ENCODE measurements at regions not wholly inside any gene's neighbourhood (a gene's known extent, or its start where the extent isn't known, plus 50 kb on each side); places are given as distances from the start of the nearest gene placed in this dataset.

- no peak overlapping the region for H3K27ac ChIP-seq (ENCODE audit: low read length)
- CTCF ChIA-PET, result no interaction called here
- no peaks in the 10 kb centered on the region for H3K9me2 ChIP-seq (replicated peaks; ENCODE audit: low read length)
- no TSS peak for BruUV-seq (replicated peaks)
- POLR2A ChIA-PET (ENCODE audit: unreplicated experiment), result no interaction called here
- H4K20me1 ChIP-seq (ENCODE audit: low read length), result no peaks in the 10 kb centered on the region
- no peaks in the 10 kb centered on the region for H3K79me2 ChIP-seq (ENCODE audit: low read length)
- intact Hi-C loops (cut with micrococcal nuclease), result no loop called here
- no peak overlapping the region for H3K4me2 ChIP-seq (ENCODE audit: low read length)
- H3K4me1 ChIP-seq (ENCODE audit: insufficient read depth, low read length), result no peaks in the 10 kb centered on the region
- TF ChIP-seq EZH2phosphoT487 (IDR thresholded peaks at IDR 0.05; ENCODE audit: borderline replicate concordance, low read length), result no peak
- TF ChIP-seq EZH2 (IDR thresholded peaks at IDR 0.05; ENCODE audit: low read length, unreplicated experiment), result no peak
- TF ChIP-seq CTCF (conservative IDR thresholded peaks at IDR 0.05; ENCODE audit: low read depth, low read length), result no peak
- no peaks in the 10 kb centered on the region for H3K27me3 ChIP-seq (ENCODE audit: low read length)
- no peaks in the 10 kb centered on the region for H3K9me3 ChIP-seq (ENCODE audit: low read length)
- ATAC-seq, result no peak
- no peak for DNase-seq
- H3F3A ChIP-seq (ENCODE audit: low read length, unreplicated experiment), result no peaks in the 10 kb centered on the region
- H3K9ac ChIP-seq (ENCODE audit: low read length), result no peak overlapping the region
- no peak overlapping the region for H3K4me3 ChIP-seq (ENCODE audit: low read length)
- no peaks in the 10 kb centered on the region for H3K36me3 ChIP-seq (ENCODE audit: low read depth, low read length)
- H2AFZ ChIP-seq (ENCODE audit: low read length), result no peak overlapping the region
Measured at GRCh38 chr4:189032606-189033338, 893.5 kb downstream of the TRIML1 start.

- Histone ChIP-seq H3K9ac (ENCODE audit: low read length) (no peak overlapping the region), H3K27ac (ENCODE audit: low read length) (no peak overlapping the region), H3K9me2 (replicated peaks; ENCODE audit: low read length) (no peaks in the 10 kb centered on the region), H3K79me2 (ENCODE audit: low read length) (no peaks in the 10 kb centered on the region), H3K27me3 (ENCODE audit: low read length) (no peaks in the 10 kb centered on the region), H3K36me3 (ENCODE audit: low read depth, low read length) (no peaks in the 10 kb centered on the region), H3K4me1 (ENCODE audit: insufficient read depth, low read length) (no peaks in the 10 kb centered on the region), H3K4me2 (ENCODE audit: low read length) (no peak overlapping the region), H2AFZ (ENCODE audit: low read length) (no peak overlapping the region), H4K20me1 (ENCODE audit: low read length) (no peaks in the 10 kb centered on the region), H3K4me3 (ENCODE audit: low read length) (no peak overlapping the region), H3K9me3 (ENCODE audit: low read length) (no peaks in the 10 kb centered on the region), H3F3A (ENCODE audit: low read length, unreplicated experiment) (no peaks in the 10 kb centered on the region)
- intact Hi-C loops (cut with micrococcal nuclease), result no loop called here
- TF ChIP-seq CTCF (conservative IDR thresholded peaks at IDR 0.05; ENCODE audit: low read depth, low read length), result no peak
- no peak for TF ChIP-seq EZH2 (IDR thresholded peaks at IDR 0.05; ENCODE audit: low read length, unreplicated experiment)
- TF ChIP-seq EZH2phosphoT487 (IDR thresholded peaks at IDR 0.05; ENCODE audit: borderline replicate concordance, low read length), result no peak
- ChIA-PET POLR2A (ENCODE audit: unreplicated experiment) (no interaction called here), CTCF (no interaction called here)
- BruUV-seq (replicated peaks), result no TSS peak
- no peak for DNase-seq
- ATAC-seq, result no peak
Measured at GRCh38 chr4:189033801-189034347, 894.6 kb downstream of the TRIML1 start.

DNA sequence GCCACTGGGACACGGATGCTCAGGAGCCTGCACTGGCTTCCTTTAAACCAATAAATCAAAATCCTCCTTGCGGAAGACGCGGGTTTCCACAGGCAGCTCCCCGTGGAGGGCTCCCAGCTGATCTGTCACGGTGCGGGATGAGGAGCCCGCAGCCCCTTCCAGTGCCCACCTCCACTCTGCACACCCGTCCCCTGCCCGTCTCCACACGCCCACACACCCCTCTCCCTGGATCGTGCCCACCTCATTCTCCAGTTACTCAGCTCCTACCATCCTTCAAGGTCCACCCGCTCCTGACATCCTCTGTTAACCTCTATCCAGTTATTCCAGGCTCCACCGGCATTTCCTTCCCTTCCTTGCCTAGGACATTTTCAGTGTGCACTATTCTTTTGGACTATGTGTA is 895.9 kb downstream of the TRIML1 start:
- no peak overlapping the region for H3K4me3 ChIP-seq (ENCODE audit: low read length)
- H3K36me3 ChIP-seq (ENCODE audit: low read depth, low read length), result no peaks in the 10 kb centered on the region
- TF ChIP-seq EZH2 (IDR thresholded peaks at IDR 0.05; ENCODE audit: low read length, unreplicated experiment) (no peak), CTCF (conservative IDR thresholded peaks at IDR 0.05; ENCODE audit: low read depth, low read length) (no peak), EZH2phosphoT487 (IDR thresholded peaks at IDR 0.05; ENCODE audit: borderline replicate concordance, low read length) (no peak)
- H4K20me1 ChIP-seq (ENCODE audit: low read length), result no peaks in the 10 kb centered on the region
- no peaks in the 10 kb centered on the region for H3K9me3 ChIP-seq (ENCODE audit: low read length)
- no peaks in the 10 kb centered on the region for H3K4me1 ChIP-seq (ENCODE audit: insufficient read depth, low read length)
- ATAC-seq, result no peak
- intact Hi-C loops (cut with micrococcal nuclease), result no loop called here
- no peaks in the 10 kb centered on the region for H3K9me2 ChIP-seq (replicated peaks; ENCODE audit: low read length)
- H3K79me2 ChIP-seq (ENCODE audit: low read length), result no peaks in the 10 kb centered on the region
- no peak overlapping the region for H3K27ac ChIP-seq (ENCODE audit: low read length)
- no peaks in the 10 kb centered on the region for H3F3A ChIP-seq (ENCODE audit: low read length, unreplicated experiment)
- no peak overlapping the region for H3K4me2 ChIP-seq (ENCODE audit: low read length)
- ChIA-PET POLR2A (ENCODE audit: unreplicated experiment) (no interaction called here), CTCF (no interaction called here)
- BruUV-seq (replicated peaks), result no TSS peak
- H2AFZ ChIP-seq (ENCODE audit: low read length), result no peak overlapping the region
- H3K9ac ChIP-seq (ENCODE audit: low read length), result no peak overlapping the region
- DNase-seq, result no peak
- no peaks in the 10 kb centered on the region for H3K27me3 ChIP-seq (ENCODE audit: low read length)

All from PC-3 (cell line).